K562 (cell line): ENCODE measurements at regions not wholly inside any gene's neighbourhood (a gene's known extent, or its start where the extent isn't known, plus 50 kb on each side); places are given as distances from the start of the nearest gene placed in this dataset.

ENCODE experiments used
- ATAC-seq: fragments of 200-7000 bp; cut with Tn5 transposase; 3 replicates; pipeline ENCODE4 v1.9.1; 2020; ENCODE audit warnings: moderate library complexity
- BruUV-seq: library from RNA; stranded (reverse); fragments of 400-500 nt; replicated peaks from 2 replicates; lab custom pipeline; 2021; lab: Mats Ljungman, UMichigan
- CTCF ChIA-PET: fragments of 300-600 bp; formaldehyde crosslinking; extraction: SDS; loops from one replicate; lab custom pipeline; 2021; ENCODE audit warnings: low intra/inter-chr PET ratio; lab: Yijun Ruan, JAX
- POLR2A ChIA-PET: fragments of 300-600, 350-650 bp; sonication (Branson Sonifier 250); formaldehyde crosslinking; extraction: SDS; loops from one replicate; lab custom pipeline; 2021; ENCODE audit warnings: antibody characterized with exemption, inconsistent platforms; lab: Yijun Ruan, JAX
- DNase-seq, 4 experiments: peaks; one replicate each; pipeline versions ENCODE4 v3.0.0 to v3.0.0-alpha.2; 2011 to 2018; ENCODE audit warnings: low spot score in 3 of 4, mixed read lengths in 3 of 4; ENCODE audit errors: extremely low read depth in 1 of 4
- FAIRE-seq: peaks from 2 replicates; lab custom pipeline; 2011; peaks lifted over from hg19 to GRCh38; lab: Jason Lieb, UNC
- H2AFZ ChIP-seq: 2 replicates; pipeline ENCODE4 v1.6.0; 2011; ENCODE audit warnings: low read depth, low read length, control low read depth, inconsistent platforms
- H3K27ac ChIP-seq: fragments of 200-600 bp; 3 replicates; pipeline ENCODE4 v1.8.0; 2011; ENCODE audit warnings: low read depth, mild to moderate bottlenecking, control low read depth, inconsistent platforms, low read length, moderate library complexity, mixed read lengths; ENCODE audit errors: extremely low read depth
- H3K27me3 ChIP-seq, 2 experiments: fragments of 300-600 bp in 1 of 2; 2 replicates in 1 of 2; 3 replicates in 1 of 2; pipeline versions ENCODE4 v1.6.0 to v1.8.0; 2011; ENCODE audit warnings: inconsistent platforms in 2 of 2, low read length in 2 of 2, mild to moderate bottlenecking in 1 of 2, mixed read lengths in 1 of 2, moderate library complexity in 1 of 2; ENCODE audit not compliant: control insufficient read depth in 2 of 2, insufficient read depth in 2 of 2
- H3K36me3 ChIP-seq: fragments of 300-600 bp; 3 replicates; pipeline ENCODE4 v1.8.0; 2011; ENCODE audit warnings: mild to moderate bottlenecking, low read length, inconsistent platforms; ENCODE audit not compliant: control insufficient read depth, insufficient read depth
- H3K4me1 ChIP-seq, 2 experiments: fragments of 200-600 bp in 1 of 2; replicated peaks in 1 of 2; 2 replicates in 1 of 2; 3 replicates in 1 of 2; pipeline versions ENCODE4 v1.5.1 to v1.8.0; 2011; ENCODE audit warnings: inconsistent platforms in 2 of 2, low read length in 2 of 2, mild to moderate bottlenecking in 1 of 2, mixed read lengths in 1 of 2, moderate library complexity in 1 of 2; ENCODE audit not compliant: control insufficient read depth in 2 of 2, insufficient read depth in 2 of 2
- H3K4me2 ChIP-seq: 2 replicates; pipeline ENCODE4 v1.6.1; 2011; ENCODE audit warnings: low read length, control low read depth, inconsistent platforms, mixed read lengths; ENCODE audit not compliant: insufficient read depth
- H3K4me3 ChIP-seq: fragments of 200-600 bp; sonication (generic), shearing (Covaris generic); 2 replicates; pipeline ENCODE4 v1.5.1; 2016; ENCODE audit warnings: control low read depth, inconsistent platforms
- H3K79me2 ChIP-seq: fragments of 200-600 bp; 3 replicates; pipeline ENCODE4 v1.8.0; 2011; ENCODE audit warnings: low read length, inconsistent platforms; ENCODE audit not compliant: control insufficient read depth, insufficient read depth
- H3K9ac ChIP-seq, 2 experiments: 2 replicates each; pipeline versions ENCODE4 v1.6.0 to v1.6.1; 2011; ENCODE audit warnings: low read depth in 2 of 2, low read length in 2 of 2, control low read depth in 1 of 2, inconsistent platforms in 1 of 2, mild to moderate bottlenecking in 1 of 2, mixed read lengths in 1 of 2; ENCODE audit not compliant: insufficient read depth in 1 of 2
- H3K9me1 ChIP-seq: one replicate; pipeline ENCODE4 v1.6.0; 2011; ENCODE audit warnings: inconsistent platforms, mild to moderate bottlenecking, low read length, moderate library complexity; ENCODE audit not compliant: control insufficient read depth, insufficient read depth
- H3K9me3 ChIP-seq: replicated peaks from 2 replicates; pipeline ENCODE4 v1.5.1; 2011; ENCODE audit warnings: low read depth, low read length, inconsistent platforms; ENCODE audit not compliant: control insufficient read depth, insufficient read depth
- H4K20me1 ChIP-seq: replicated peaks from 2 replicates; pipeline ENCODE4 v1.6.1; 2011; ENCODE audit warnings: low read length, inconsistent platforms, mixed read lengths; ENCODE audit not compliant: control insufficient read depth, insufficient read depth
- CXXC5 ChIP-seq: fragments of 250-450 bp; sonication (Bioruptor Pico); IDR thresholded peaks from 2 replicates; pipeline ENCODE4 v1.8.0; 2022; ENCODE audit warnings: inconsistent platforms, mild to moderate bottlenecking, moderate library complexity
- DLX4 ChIP-seq: fragments of 250-450 bp; sonication (Bioruptor Pico); IDR thresholded peaks from 2 replicates; pipeline ENCODE4 v1.6.1; 2021; ENCODE audit warnings: mild to moderate bottlenecking
- ETS2 ChIP-seq: IDR thresholded peaks from 2 replicates; pipeline ENCODE4 v1.6.1; 2016; ENCODE audit warnings: borderline replicate concordance, missing genetic modification characterization, mild to moderate bottlenecking, moderate library complexity, missing compliant biosample characterization; ENCODE audit not compliant: poor library complexity, severe bottlenecking
- FOXJ3 ChIP-seq: sonication (generic); formaldehyde crosslinking; IDR thresholded peaks from 2 replicates; pipeline ENCODE4 v1.4.0; 2020; ENCODE audit warnings: mild to moderate bottlenecking, missing genetic modification reagents
- FOXO4 ChIP-seq: fragments of 450-650 bp; formaldehyde crosslinking; IDR thresholded peaks from 2 replicates; pipeline ENCODE4 v1.4.0; 2020; ENCODE audit warnings: mild to moderate bottlenecking, moderate library complexity
- GATA2 ChIP-seq: sonication (generic); formaldehyde crosslinking; IDR thresholded peaks from 2 replicates; pipeline ENCODE4 v1.4.0; 2020; ENCODE audit warnings: mild to moderate bottlenecking, missing genetic modification reagents
- GTF2F1 ChIP-seq: IDR thresholded peaks from 2 replicates; pipeline ENCODE4 v1.6.1; 2011; ENCODE audit warnings: low read depth, low read length, improper control_type of control experiment
- HDAC8 ChIP-seq: fragments of 450-650 bp; IDR thresholded peaks from 2 replicates; pipeline ENCODE4 v1.6.1; 2016; ENCODE audit warnings: mild to moderate bottlenecking, missing genetic modification characterization, moderate library complexity, missing compliant biosample characterization
- HMG20A ChIP-seq: fragments of 450-650 bp; formaldehyde crosslinking; conservative IDR thresholded peaks from 2 replicates; pipeline ENCODE4 v1.4.0; 2020; ENCODE audit warnings: mild to moderate bottlenecking, mixed read lengths
- LCOR ChIP-seq: sonication (generic); formaldehyde crosslinking; IDR thresholded peaks from 2 replicates; pipeline ENCODE4 v1.8.0; 2022; ENCODE audit warnings: mild to moderate bottlenecking, missing genetic modification reagents
- MCM5 ChIP-seq: fragments of 450-650 bp; IDR thresholded peaks from 2 replicates; pipeline ENCODE4 v1.6.1; 2016; ENCODE audit warnings: low read depth
- TAF15 ChIP-seq: fragments of 200-400 bp; formaldehyde crosslinking; IDR thresholded peaks from 2 replicates; pipeline ENCODE4 v1.6.1; 2017; ENCODE audit warnings: mild to moderate bottlenecking, low read depth, low read length, moderate library complexity
- TGIF2 ChIP-seq: sonication (generic); formaldehyde crosslinking; IDR thresholded peaks from 2 replicates; pipeline ENCODE4 v1.8.1; 2022; ENCODE audit warnings: mild to moderate bottlenecking, missing genetic modification reagents, moderate library complexity
- VEZF1 ChIP-seq: fragments of 200-800 bp; sonication (Bioruptor generic); IDR thresholded peaks from 2 replicates; pipeline ENCODE4 v1.6.1; 2017; ENCODE audit warnings: missing genetic modification characterization, missing compliant biosample characterization
- ZFPM2 ChIP-seq: fragments of 250-450 bp; sonication (Bioruptor Pico); IDR thresholded peaks from 2 replicates; pipeline ENCODE4 v1.5.1; 2022; ENCODE audit warnings: mild to moderate bottlenecking
- ZNF217 ChIP-seq: sonication (generic); formaldehyde crosslinking; IDR thresholded peaks from 2 replicates; pipeline ENCODE4 v1.8.0; 2022; ENCODE audit warnings: mild to moderate bottlenecking, missing genetic modification reagents
- ZNF253 ChIP-seq: fragments of 250-450 bp; sonication (Bioruptor Pico); conservative IDR thresholded peaks from 2 replicates; pipeline ENCODE4 v1.6.1; 2021; ENCODE audit warnings: mild to moderate bottlenecking
- ZNF512 ChIP-seq: IDR thresholded peaks from 2 replicates; pipeline ENCODE4 v1.6.1; 2016; ENCODE audit warnings: missing genetic modification characterization, missing compliant biosample characterization
- ZNF77 ChIP-seq: fragments of 250-450 bp; sonication (Bioruptor Pico); IDR thresholded peaks from 2 replicates; pipeline ENCODE4 v1.5.0; 2020
- WGBS: fragments of 100-300 bp; shearing (Covaris generic); methylation state at CpG from one replicate; pipeline ENCODE4 v1.1.6; 2016; ENCODE audit warnings: low coverage, mixed read lengths; ENCODE audit not compliant: insufficient coverage; ENCODE audit errors: missing lambda C conversion rate; 5-methylcytosine and 5-hydroxymethylcytosine counted together
- in situ Hi-C: fragments of 300-500 bp; cut with MboI; formaldehyde crosslinking; loops from 4 replicates; pipeline ENCODE4 v1.15.0; 2018; ENCODE audit warnings: inconsistent platforms, mixed read lengths
- intact Hi-C: fragments of 100-400 bp; cut with micrococcal nuclease; formaldehyde crosslinking; loops from 2 replicates; pipeline ENCODE4 v1.14.2; 2022

- 35% methylated on average over 6 of the region's 6 CpGs for WGBS
- no peaks in the 10 kb centered on the region for H3K9me1 ChIP-seq
- no TSS peak for BruUV-seq
- in situ Hi-C loops: no loop called here
- H3K9me3 ChIP-seq: no peaks in the 10 kb centered on the region
- peak overlapping the region; percentile 41; the same call in 1 of the 2 replicates for H2AFZ ChIP-seq
- H3K27me3 ChIP-seq: no peaks in the 10 kb centered on the region
- H3K4me1 ChIP-seq: peaks cover 4 to 33% of the 10 kb centered on the region in 2 experiments; a peak in 3 of 5 replicates
- no peak overlapping the region for H3K27ac ChIP-seq
- no peak overlapping the region for H3K9ac ChIP-seq
- ChIA-PET POLR2A (interaction anchor here (0.7 kb wide), 1 partner anchor 172 kb away, joined by 3 read pairs; no protein-coding TSS in a partner anchor), CTCF (interaction anchor here (0.6 kb wide), 1 partner anchor 142 kb away, joined by 4 read pairs; no protein-coding TSS in a partner anchor)
- no peaks in the 10 kb centered on the region for H4K20me1 ChIP-seq
- no peak for DNase-seq
- intact Hi-C loops: no loop called here
- no peaks in the 10 kb centered on the region for H3K36me3 ChIP-seq
- no peak overlapping the region for H3K4me3 ChIP-seq
- H3K4me2 ChIP-seq: no peak overlapping the region
- no peak for FAIRE-seq
- no peaks in the 10 kb centered on the region for H3K79me2 ChIP-seq
- ATAC-seq: no peak
- no peak for TF ChIP-seq DLX4 (CRISPR knock-in tag)
- no peak for TF ChIP-seq ETS2
- no peak for TF ChIP-seq ZFPM2 (CRISPR knock-in tag)
- no peak for TF ChIP-seq TAF15
- no peak for TF ChIP-seq HDAC8 (tag)
- TF ChIP-seq TGIF2: no peak
- TF ChIP-seq ZNF217 (CRISPR knock-in tag): no peak
- TF ChIP-seq LCOR (CRISPR knock-in tag): no peak
- no peak for TF ChIP-seq ZNF77
- TF ChIP-seq GATA2 (CRISPR knock-in tag): 0 out of 2 replicates have a peak, but pooled peaks have one; percentile 10
- 0 out of 2 replicates have a peak, but pooled peaks have one; percentile 58 for TF ChIP-seq ZNF512
- TF ChIP-seq MCM5: no peak
- no peak for TF ChIP-seq CXXC5 (CRISPR knock-in tag)
- no peak for TF ChIP-seq FOXJ3
- TF ChIP-seq VEZF1 (CRISPR knock-in tag): no peak
- TF ChIP-seq GTF2F1: no peak
- no peak for TF ChIP-seq FOXO4 (CRISPR knock-in tag)
- no peak for TF ChIP-seq ZNF253
- TF ChIP-seq HMG20A: no peak
Measured at GRCh38 chr12:93247313-93247991, 130.3 kb upstream of the NUDT4 start.
